GM18498 (cell line): ENCODE measurements at regions not wholly inside any gene's neighbourhood (a gene's known extent, or its start where the extent isn't known, plus 50 kb on each side); places are given as distances from the start of the nearest gene placed in this dataset.

Experiments used
- ATAC-seq: cut with Tn5 transposase; IDR thresholded peaks from one replicate; pipeline ENCODE4 v1.9.1; 2021; ENCODE audit warnings: mild to moderate bottlenecking, moderate library complexity; ENCODE audit not compliant: unreplicated experiment

DNA sequence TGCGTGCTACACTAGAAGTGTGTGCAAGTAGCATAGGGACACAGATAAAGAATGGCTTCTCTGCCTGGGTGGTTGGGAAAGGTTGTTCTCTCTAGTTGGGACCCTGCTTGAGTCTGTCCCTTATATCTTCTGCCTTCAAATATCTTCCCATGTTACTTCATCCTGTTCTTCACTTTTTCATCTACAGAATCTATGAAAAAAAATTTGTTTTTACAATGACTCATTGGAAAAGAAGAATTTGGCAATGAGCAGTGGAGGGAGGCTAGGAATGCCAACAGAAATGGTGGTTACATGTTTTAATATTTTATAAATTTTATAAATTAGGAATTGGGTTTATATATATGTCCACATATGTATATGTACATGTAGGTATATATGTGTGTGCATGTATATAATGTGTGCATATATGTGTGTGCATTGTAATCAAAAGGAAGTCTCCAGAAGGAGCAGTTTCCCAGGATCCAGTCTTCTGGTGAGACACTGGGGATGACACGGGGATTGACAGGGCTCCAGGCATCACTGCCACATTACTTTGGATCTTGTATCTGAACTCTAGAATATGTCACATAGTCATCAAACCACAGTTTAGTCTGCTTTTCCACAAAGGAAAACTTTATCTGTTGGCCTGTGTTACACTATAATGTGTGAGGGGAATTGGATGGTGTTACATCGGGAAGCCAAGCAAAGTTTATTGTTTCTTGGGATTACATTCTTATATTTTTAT lies 75.3 kb upstream of the RIPOR2 start:
- no peak for ATAC-seq

DNA sequence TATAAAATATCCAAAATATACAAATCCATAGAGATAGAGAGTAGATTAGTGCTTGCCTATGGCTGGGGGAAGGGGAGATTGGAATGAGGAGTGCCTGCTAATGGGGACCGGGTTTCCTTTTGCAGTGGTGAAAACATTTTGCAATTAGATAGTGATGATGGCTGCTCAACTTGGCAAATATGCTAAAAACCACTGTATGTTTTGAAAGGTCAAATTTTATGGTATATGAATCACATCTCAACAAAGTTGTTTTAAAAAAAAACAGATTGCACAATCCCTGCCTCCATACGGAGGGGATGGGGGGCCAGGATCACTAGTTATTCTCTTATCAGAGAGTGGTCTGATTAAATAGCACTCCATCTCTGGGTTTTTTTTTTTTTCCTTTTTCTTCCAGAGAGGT lies 76.9 kb upstream of the RIPOR2 start:
- ATAC-seq: no peak

DNA sequence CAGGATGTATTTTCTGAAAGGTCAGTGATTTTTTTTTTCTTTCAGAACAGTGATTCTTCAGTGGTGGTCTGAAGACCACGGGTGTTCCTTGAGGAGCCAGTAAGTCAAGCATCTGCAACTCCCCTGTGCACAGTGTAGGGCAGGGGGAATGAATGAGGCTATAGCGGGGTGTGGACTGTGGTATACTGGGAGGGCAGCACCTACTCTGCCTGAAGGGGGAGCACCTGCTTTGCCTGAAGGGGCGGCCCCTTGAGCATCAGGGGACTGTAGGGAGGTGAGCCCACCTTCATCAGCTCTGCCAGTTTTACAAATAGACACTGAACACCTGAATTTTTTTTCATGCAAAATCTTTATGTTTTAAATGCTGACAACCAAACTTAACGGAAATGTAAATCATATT lies 77.5 kb upstream of the RIPOR2 start:
- ATAC-seq: no peak

DNA sequence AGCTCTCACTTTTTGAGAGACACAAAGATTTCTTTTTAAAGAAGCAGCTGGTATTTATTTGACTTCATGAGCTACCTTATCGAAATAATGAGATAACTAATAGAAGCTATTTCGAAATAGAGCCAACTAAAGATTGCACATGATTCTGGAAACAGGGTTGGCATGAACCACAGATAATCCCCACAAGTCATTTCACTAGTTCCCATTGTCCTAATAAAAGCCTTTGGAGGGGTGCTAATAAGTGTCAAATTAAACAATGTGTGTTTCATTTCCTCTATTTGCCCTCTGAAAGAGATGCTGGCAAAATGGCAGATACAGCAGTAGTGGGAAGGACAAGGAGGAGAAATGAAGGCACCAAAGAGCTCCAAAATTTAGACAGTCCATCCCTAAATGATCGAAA lies 78.6 kb upstream of the RIPOR2 start:
- ATAC-seq: no peak

DNA sequence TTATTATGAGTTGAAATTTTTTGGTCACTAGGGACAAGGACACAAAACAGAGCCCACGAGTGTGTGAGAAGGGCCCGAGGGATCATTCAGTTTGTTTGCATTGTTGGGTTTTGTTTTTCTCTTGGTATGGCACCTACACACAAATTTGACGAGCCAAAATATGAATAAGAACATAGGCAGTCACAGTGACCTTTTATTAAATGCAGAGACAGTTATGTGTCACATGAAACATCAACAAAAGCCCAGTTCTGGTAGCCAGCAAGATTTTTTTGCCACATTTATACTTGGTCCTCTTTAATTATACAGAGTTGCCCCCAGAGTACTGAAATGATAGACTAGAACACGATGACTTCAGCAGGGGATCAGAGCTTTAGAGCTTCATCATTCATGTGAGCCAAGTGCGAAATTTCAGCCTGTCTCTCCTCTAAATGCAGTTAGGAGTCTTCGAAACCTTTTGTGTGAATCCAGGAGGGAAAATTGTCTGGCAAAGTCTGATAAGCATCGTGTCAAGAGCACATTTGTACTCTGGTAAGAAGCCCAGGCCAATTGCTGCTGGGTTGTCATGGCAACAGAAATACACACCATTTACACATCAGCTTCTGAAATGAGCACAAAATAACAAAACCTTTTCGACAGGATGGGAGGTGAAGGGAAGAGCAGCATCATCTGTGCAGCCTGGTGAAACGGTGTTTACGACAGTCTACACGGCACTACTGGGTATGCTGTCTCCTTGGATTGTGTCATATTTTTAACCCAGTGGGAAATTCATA lies 79.2 kb upstream of the RIPOR2 start:
- no peak for ATAC-seq

DNA sequence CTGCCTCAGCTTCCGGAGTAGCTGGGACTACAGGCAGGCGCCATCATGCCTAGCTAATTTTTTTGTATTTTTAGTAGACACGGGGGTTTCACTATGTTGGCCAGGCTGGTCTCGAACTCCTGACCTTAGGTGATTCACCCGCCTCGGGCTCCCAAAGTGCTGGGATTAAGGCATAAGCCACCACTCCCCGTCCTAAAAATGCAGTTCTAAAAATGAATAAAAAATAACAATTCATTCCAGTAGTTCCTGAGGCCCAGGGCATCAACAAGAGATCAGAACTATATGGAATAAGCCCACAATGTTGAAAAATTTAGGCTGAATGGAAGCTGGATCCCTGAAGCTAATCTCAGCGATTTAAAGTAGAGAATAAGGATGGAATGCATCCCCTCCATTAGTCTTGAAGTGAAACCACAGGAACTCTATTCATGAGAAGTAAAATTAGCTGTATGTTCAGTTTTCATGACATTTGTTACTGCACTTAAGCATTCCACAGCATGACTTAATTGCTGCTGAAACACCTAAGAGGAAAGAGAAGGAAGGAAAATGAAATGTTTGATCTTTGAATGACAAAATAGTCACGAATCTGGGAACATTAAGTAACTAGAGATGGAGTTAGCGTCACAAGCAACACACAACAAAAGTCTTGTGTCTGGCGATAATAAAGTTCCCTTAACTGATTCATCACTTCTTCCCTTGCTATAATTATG lies 80.4 kb upstream of the RIPOR2 start:
- ATAC-seq: no peak

DNA sequence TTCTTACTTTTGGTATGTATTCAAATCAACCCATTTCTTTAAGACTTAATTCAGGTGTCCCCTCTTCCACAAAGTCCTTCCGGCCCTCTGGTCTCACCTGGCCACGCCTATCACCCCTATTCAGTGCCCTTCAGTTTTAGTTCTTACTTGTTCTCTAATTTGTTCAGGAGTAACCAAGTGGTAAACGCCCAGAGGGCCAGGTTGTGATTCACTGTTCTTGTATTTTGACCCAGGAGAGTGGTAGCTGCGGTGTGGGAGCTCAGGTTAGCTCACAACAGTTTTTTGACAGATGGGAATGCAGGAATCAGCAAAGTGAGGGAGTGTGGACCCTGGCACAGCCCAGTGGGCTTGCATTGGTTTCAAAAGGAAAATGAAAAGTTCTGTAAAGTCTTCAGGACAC lies 81.7 kb upstream of the RIPOR2 start:
- ATAC-seq: no peak

DNA sequence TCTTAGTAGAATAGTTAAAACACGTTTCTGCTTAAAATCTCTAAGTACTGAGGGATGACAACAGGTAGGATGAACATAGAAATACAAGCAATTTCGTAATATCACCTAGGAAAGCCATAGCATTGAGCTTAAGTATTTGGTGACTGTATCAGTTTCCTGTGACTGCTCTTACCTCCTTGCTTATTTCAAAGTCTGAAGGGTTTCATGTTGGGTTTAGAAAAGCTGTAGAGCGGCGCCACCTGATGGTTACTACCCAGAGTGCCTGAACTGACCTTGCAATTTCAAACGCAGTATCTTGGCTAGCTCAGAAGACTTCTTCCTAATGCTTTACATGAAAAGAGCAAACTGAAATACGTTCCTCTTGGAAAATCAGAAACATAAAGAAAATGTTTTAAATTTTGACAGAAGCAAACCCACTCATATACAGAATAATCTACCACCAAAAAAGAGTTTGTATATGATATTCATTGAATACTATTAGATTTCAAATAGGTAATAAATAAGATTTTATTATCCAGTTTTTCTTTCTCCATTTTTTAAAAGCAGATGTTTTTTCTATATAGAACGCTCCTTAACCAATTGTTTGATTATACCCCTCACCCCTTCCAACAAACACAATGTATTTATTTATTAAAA lies 82.3 kb upstream of the RIPOR2 start:
- ATAC-seq: peak; percentile 80

DNA sequence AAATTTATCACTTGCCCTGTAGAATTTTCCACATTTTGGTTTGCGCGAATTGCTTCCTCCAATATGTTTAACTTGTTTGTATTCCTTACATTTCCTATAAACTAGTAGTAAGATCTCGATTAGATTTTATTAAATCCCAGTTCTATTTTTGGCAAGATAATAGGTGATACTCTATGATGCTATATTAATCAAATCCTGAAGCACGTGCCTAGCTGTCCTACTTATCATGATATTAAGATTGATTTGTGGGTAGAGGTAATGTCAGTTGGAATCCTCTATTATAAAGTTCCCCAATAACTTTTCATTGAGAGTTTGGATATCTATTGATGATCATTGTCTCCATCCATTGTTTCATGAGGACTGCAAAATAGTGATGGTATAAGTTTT lies 82.8 kb upstream of the RIPOR2 start:
- ATAC-seq: no peak

DNA sequence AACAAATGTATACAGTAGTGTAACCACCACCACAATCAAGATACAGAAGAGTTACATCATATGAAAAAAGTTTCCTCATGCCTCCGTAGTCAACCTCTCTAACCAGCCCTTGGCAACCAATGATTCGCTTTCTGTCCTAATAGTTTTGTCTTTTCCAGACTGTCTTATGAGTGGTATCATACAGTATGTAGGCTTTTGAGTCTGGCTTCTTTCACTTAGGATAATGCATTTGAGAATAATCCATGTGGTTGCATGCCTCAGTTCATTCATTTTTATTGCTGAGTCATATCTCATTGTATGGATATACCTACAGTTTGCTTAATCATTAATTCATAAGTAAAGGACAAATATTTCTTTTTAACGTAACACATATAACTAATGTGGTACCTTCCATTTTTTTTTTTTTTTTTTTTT lies 86.4 kb upstream of the RIPOR2 start:
- no peak for ATAC-seq

DNA sequence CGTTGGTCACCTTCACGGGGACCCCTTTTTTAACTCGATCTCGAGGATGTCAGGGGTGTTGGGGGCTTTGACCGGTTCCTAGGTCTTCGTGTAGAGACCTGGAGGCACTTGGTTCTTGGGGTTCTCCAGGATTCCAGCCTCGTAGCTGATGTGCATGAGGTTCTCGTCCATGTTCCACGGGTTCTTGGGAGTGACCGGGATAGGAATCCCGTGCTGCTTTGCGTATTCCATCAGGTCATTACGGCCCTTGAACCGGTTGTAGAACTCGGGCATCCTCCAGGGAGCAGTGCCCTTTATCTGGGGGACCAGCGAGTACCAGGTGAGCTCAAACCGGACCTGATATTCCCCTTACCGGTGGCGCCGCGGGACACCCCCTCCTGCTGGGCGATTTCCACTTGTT lies 88.0 kb upstream of the RIPOR2 start:
- no peak for ATAC-seq

DNA sequence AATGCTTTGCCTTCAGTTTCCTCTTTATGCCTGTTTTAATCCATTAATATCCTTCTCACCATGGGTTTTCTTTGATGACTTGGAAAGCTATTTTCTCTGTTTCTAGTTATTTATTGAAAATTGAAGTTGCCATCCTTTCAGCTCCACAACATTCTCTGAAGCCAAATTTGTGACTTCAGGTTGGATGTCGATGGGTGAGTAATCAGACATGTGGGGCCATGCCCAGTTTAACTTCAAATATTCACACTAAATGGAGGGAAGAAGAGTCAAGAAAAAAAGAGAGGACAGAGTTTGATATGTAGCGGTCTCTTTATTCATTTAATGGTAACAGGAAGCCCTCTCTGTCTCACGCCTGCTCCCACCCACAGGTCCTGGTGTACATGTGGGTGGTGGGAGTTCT lies 89.1 kb upstream of the RIPOR2 start:
- no peak for ATAC-seq

DNA sequence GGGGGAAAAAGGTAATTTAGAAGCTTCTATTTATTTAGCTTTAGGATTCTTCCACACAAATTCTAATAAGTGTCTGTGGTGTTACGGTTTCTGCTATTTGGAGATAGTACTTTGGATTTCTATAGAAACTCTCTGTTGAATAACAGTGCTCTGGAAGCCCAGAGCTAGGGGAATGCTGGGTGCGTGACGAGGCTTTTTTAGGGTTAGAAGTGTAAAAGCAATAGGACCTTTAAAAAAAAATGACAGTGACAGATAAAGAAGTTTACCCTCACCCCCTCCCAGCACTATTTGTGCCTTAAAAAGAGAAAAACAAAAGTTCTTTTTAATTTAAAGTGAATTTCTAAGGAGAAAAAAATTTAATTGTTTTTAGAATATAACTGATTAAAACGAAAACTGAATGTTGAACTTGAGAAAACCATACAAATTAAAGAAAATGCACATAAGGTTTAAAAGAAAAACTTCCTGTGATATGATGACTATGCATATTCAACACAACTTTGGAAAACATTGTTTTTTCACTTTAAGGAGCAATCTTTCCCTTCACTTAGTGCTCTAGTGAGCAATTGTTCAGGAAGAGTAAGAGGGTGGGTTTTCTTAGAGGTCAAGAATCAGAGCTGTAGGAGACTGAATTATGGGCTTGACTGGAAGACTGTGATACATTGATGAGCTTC lies 89.6 kb upstream of the RIPOR2 start:
- ATAC-seq: no peak

DNA sequence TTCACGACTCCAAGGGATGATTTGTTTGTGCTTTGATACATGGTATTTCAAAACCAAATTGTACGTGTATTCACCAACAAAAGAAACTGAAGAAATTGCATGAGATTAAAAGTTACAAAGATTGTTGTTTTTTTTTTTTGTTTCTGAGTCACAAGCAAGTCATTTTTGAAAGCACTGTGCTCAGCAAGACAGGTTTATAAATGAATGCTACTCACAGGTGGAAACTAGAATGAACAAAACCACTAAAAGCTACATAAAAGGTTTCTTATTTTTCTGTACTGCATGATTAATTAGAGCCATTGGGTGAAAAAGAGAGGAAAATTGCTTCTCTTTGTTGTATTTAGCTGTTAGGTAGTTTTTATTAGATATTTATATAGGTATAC lies 90.2 kb upstream of the RIPOR2 start:
- ATAC-seq: no peak

DNA sequence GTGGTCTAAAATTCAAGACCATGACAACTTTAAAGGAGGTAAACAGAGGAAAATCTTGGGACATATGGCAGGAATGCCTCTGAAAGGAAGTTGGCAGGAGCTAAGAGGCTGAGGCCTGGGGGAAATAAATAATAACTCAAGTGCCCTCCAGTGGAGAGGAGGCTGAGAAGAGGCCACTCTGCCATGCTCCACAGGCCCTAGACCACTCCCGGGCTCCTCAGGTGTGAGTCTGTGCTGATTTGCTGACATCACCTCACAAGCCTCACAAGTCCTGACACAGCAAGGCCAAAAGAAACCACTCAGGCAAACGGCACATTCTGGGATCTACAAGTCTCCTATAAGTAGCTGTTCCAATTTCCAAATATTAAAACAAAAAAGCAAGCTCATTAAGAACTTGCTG lies 91.0 kb upstream of the RIPOR2 start:
- ATAC-seq: no peak

DNA sequence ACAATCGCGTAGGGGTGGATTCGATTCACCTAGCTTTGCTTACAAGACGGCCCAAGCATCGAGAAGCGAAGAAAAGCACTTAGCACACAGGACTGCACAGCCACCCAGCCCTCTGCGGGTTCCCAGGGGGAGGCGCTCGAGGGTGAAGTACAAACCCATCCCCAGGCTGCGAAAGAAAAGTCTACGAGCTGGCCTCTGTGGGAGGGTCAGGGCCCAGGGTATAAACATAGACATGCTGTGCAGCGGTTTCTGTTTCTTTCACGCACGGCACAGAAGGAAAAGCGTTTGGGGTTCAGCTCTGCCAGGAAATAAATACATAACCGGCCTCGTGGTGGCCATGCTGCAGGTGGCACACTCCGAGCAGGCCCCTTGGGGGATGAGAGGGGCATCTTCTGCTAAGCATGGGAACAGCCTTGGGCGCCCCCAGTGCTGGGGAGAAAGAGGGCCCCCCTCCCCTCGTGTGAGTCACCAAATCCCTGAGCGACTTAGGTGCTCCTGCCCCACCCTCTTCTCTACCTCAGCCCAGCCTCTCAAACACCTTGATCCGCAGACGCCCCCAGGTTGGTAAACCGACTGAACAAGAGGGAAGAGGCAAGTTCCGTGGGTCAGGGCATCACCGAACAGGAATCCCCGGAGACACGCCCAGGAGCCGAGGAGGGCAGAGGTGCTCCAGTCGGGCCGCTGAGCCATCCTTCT lies 91.6 kb upstream of the RIPOR2 start:
- ATAC-seq: peak; percentile 98

DNA sequence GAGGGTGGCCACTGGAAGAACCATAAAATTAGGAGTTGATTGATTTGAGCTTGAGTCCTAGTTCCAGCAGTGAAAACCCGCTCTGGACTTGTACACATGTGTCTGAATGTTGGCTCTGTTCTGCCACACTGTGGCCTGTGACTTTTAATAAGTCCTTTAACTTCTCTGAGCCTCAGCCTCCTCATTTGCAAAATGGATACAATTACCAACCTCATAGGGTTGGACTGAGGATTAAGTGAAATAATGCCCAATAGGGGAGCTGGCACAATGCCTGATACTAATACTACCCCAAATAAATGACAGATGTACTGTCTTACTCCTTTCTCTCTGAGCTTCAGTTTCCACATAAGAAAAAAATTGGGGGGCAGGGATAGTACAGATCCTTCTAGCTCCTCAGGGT lies 92.6 kb upstream of the RIPOR2 start:
- no peak for ATAC-seq

DNA sequence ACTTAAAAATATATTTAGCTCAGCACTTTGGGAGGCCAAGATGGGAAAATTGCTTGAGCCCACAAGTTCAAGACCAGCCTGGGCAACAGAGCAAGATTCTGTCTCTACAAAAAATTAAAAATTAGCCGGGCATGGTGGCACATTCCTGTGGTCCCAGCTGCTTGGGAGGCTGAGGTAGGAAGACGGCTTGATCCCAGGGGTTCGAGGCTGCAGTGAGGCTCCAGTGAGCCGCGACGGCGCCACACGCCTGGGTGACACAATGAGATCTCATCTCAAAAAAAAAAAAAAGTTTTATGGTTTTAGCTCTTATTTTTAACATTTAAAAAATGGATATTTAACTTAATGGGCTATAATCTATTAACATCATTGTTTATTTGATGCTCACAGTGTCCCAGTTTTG lies 97.2 kb upstream of the RIPOR2 start:
- ATAC-seq: no peak

DNA sequence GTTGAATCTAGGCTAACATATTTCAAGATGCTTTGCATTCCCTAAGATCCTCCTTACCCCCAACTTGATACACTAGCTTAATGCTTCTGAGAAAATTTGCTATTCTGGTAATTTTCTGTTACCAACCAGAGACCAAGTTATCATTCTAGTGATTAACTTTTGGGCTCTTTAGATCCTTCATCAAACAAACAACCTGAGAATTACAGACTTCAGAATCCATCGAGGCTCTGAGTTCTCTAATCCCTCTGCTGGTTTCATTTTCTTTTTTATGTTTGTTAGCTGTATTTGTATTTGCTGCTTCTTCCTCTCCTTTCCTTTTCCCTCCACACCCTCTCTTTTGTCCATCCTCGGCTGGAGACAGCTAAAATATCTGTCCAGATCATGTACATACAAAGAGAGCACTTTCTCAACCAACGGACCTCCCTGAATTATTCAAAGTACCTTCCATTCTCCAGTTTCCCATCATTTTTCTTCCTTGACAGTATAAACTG lies 98.7 kb upstream of the RIPOR2 start:
- ATAC-seq: no peak

DNA sequence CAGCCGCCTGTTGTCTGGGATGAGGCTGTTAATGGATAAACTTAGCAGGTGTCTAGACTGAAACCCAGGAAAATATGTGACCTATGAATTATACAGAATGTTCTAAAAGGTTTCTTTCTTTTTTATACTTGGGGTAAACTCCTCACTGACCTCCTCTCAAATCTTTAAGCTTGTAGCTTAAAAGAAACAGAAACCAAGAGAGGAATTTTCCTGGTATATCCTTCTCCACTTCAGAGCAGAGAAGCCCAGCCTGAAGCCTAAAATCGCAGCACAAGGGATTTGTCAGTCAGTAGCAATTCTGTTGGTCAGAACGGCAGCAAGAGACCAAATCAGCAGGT lies 99.4 kb upstream of the RIPOR2 start:
- peak; percentile 5 for ATAC-seq
